ENCODE measurements at regions not wholly inside any gene's neighbourhood (a gene's known extent, or its start where the extent isn't known, plus 50 kb on each side); places are given as distances from the start of the nearest gene placed in this dataset.

DNA sequence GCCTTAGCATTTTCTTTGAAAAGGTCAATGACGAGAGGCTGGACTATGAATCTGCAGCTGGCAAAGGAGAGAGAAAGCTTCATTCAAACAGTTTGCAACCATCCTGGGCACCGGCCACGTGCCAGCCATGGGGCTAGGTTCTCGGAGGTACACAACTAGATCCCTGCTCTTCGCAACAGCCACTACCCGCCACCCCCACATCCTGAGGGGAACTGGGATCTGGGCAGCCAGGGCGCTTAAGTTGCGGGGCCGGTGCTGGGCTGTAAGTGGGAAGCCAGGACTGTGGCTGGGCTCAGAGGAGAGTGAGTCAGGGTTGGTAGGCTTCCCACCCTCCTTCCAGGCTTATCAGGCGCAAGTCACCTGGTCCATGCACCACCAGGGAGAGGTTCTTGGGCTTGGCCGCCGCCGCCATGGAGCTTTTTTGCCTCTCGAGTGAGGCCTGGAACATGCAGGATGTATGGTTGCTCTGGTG, 95.0 kb upstream of the TERB2 start:
- no peak for TF ChIP-seq CTCF (conservative IDR thresholded peaks at IDR 0.05; ENCODE audit: low read depth, low read length)
- no peak for TF ChIP-seq EZH2 (IDR thresholded peaks at IDR 0.05; ENCODE audit: low read length, unreplicated experiment)
- no peak for TF ChIP-seq EZH2phosphoT487 (IDR thresholded peaks at IDR 0.05; ENCODE audit: borderline replicate concordance, low read length)

All from PC-3 (cell line).